ENCODE measurements at regions not wholly inside any gene's neighbourhood (a gene's known extent, or its start where the extent isn't known, plus 50 kb on each side); places are given as distances from the start of the nearest gene placed in this dataset.

DNA sequence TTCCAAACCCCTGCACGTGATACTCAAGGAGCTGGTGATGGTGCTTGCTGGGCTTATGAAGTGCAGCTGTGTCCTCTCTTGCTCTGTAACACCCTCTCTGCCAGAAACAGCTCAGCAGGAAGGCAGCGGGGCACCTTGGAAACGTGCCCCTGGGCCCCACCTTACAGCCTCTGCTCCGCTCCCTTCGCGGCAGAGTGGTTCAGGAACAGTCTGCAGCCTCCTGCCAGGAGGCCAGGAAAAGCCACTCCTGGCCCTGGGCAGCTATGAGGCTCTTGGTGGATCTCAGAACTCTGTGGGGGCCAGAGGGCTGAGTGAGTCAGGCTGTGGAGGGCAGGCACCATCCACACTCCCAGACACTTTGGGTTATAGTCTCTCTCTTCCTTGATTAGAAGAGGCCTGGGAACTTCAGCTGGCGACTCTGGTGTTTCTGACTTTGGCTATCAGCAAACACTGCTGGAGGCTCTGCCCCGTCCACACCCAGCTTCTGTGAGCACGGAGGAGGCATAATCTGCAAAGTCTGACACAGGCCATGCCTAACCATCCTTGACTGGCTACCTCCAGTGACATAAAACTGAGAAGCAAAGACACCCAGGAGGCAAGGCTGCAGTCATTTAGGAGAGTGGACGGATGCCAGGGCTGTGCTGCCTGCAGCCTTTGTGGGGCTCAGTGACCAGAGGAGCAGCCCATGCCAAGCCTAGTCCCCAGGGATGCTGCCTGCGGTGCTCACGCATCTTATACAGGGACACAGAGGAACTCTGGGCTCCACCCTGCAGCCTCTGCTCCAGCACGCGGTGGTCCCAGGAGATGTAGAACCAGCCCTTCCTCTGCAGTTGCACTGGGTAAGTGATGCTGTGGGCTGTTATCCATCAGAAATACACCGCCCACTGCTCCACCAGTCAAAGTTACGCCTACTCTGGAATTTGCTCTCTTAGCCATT is 65.3 kb downstream of the METRNL start:
- Histone ChIP-seq H3K4me1 (ENCODE audit: control insufficient read depth, insufficient read depth, low read length) (no peaks in the 10 kb centered on the region), H4K20me1 (ENCODE audit: control insufficient read depth, insufficient read depth) (no peaks in the 10 kb centered on the region), H3K4me2 (ENCODE audit: control insufficient read depth, insufficient read depth) (no peak overlapping the region), H3K27ac (ENCODE audit: control insufficient read depth, insufficient read depth) (no peak overlapping the region), H2AFZ (ENCODE audit: control insufficient read depth, low read depth, low read length) (no peak overlapping the region), H3K27me3 (replicated peaks in 1 of 2; ENCODE audit: control insufficient read depth in 2 of 2, insufficient read depth in 2 of 2, low read length in 1 of 2) (peaks cover 0 to 2% of the 10 kb centered on the region in 2 experiments; a peak in 3 of 4 replicates), H3K79me2 (ENCODE audit: control insufficient read depth, insufficient read depth, low read length) (no peaks in the 10 kb centered on the region), H3K36me3 (ENCODE audit: control insufficient read depth in 2 of 2, insufficient read depth in 2 of 2, low read length in 1 of 2) (no peaks in the 10 kb centered on the region), H3K4me3 (no peak overlapping the region), H3K9me3 (replicated peaks; ENCODE audit: control insufficient read depth, insufficient read depth, low read length) (no peaks in the 10 kb centered on the region; the same call in 1 of the 3 replicates), H3K9ac (ENCODE audit: control insufficient read depth, insufficient read depth, low read length) (no peak overlapping the region)
- RAD21 ChIA-PET (ENCODE audit: unreplicated experiment): no interaction called here
- in situ Hi-C loops (cut with MboI): no loop called here
- DNase-seq (ENCODE audit: low read depth, low spot score): no peak
- BruUV-seq (replicated peaks): no TSS peak
- SMC1A ChIA-PET (ENCODE audit: uncharacterized antibody, unreplicated experiment): interaction anchor here (0.7 kb wide), 1 partner anchor 164 kb away, joined by 3 read pairs; no protein-coding TSS in a partner anchor
- ATAC-seq: no peak
- intact Hi-C loops (cut with micrococcal nuclease; ENCODE audit: unreplicated experiment): no loop called here
- no peak for FAIRE-seq
- no peak for TF ChIP-seq EGR1 (IDR thresholded peaks at IDR 0.05; ENCODE audit: borderline replicate concordance in 1 of 2, low read depth in 2 of 2, low read length in 2 of 2)
- TF ChIP-seq RELA (IDR thresholded peaks at IDR 0.05; ENCODE audit: borderline replicate concordance, partially characterized antibody): no peak
- TF ChIP-seq, protein P1, sequence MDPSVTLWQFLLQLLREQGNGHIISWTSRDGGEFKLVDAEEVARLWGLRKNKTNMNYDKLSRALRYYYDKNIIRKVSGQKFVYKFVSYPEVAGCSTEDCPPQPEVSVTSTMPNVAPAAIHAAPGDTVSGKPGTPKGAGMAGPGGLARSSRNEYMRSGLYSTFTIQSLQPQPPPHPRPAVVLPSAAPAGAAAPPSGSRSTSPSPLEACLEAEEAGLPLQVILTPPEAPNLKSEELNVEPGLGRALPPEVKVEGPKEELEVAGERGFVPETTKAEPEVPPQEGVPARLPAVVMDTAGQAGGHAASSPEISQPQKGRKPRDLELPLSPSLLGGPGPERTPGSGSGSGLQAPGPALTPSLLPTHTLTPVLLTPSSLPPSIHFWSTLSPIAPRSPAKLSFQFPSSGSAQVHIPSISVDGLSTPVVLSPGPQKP (IDR thresholded peaks at IDR 0.05; ENCODE audit: low read depth, low read length): no peak
- TF ChIP-seq GABPA (IDR thresholded peaks at IDR 0.05; ENCODE audit: low read depth): no peak
- no peak for TF ChIP-seq SRF (IDR thresholded peaks at IDR 0.05; ENCODE audit: low read depth in 2 of 2, low read length in 2 of 2)
- no peak for TF ChIP-seq SIN3A (IDR thresholded peaks at IDR 0.05; ENCODE audit: low read depth, low read length)
- TF ChIP-seq ZNF384 (IDR thresholded peaks at IDR 0.05; ENCODE audit: borderline replicate concordance, low read depth, low read length): no peak
- no peak for TF ChIP-seq ZNF622 (IDR thresholded peaks at IDR 0.05)
- no peak for TF ChIP-seq NR2F1 (conservative IDR thresholded peaks at IDR 0.05)
- TF ChIP-seq NFIC (IDR thresholded peaks at IDR 0.05; ENCODE audit: low read depth, low read length): no peak
- TF ChIP-seq MXI1 (IDR thresholded peaks at IDR 0.05; ENCODE audit: low read depth, low read length): no peak
- TF ChIP-seq BACH1 (IDR thresholded peaks at IDR 0.05; ENCODE audit: borderline replicate concordance): no peak
- no peak for TF ChIP-seq CBX3 (IDR thresholded peaks at IDR 0.05; ENCODE audit: borderline replicate concordance, low read depth)
- 21% methylated on average over 16 of the region's 16 CpGs for WGBS (ENCODE audit: insufficient coverage, insufficient replicate concordance, low lambda C conversion rate, missing lambda C conversion rate)
- POLR2A ChIA-PET: no interaction called here
- CTCF ChIA-PET: no interaction called here

Data from GM12878 (cell line).